NOMO-1 (cell line): ENCODE measurements at regions not wholly inside any gene's neighbourhood (a gene's known extent, or its start where the extent isn't known, plus 50 kb on each side); places are given as distances from the start of the nearest gene placed in this dataset.
"Not testable (repeated sequence)": the region's sequence is repeated elsewhere in the genome, so short reads cannot be mapped to it uniquely, and the experiment has no call there.

Experiments used
- DNase-seq, 2 experiments: peaks; one replicate each; lab custom pipeline; 2025; ENCODE audit not compliant: unreplicated experiment in 2 of 2; lab: John Stamatoyannopoulos, UW

- DNase-seq: no peak
Observed at GRCh38 chr7:79664884-79665676, 211.6 kb upstream of the MAGI2 start.

- DNase-seq: no peak
Observed at GRCh38 chr7:79658304-79658703, 204.8 kb upstream of the MAGI2 start.

GRCh38 chr7:79653136-79653631 lies 199.7 kb upstream of the MAGI2 start:
- DNase-seq: no peak

- no peak for DNase-seq
Observed at GRCh38 chr7:79652619-79653018, 199.2 kb upstream of the MAGI2 start.

- no peak for DNase-seq
Observed at GRCh38 chr7:79647711-79648110, 194.2 kb upstream of the MAGI2 start.

- no peak for DNase-seq
Observed at GRCh38 chr7:79646278-79646677, 192.8 kb upstream of the MAGI2 start.

GRCh38 chr7:79636849-79637248 lies 183.4 kb upstream of the MAGI2 start:
- no peak for DNase-seq

- not testable (repeated sequence) for DNase-seq
Observed at GRCh38 chr7:79625921-79626320, 172.5 kb upstream of the MAGI2 start.

- DNase-seq: no peak
Observed at GRCh38 chr7:79624336-79624735, 170.9 kb upstream of the MAGI2 start.

GRCh38 chr7:79622781-79623180 lies 169.3 kb upstream of the MAGI2 start:
- DNase-seq: no peak

- no peak for DNase-seq
Observed at GRCh38 chr7:79620291-79620690, 166.8 kb upstream of the MAGI2 start.

- no peak for DNase-seq
Observed at GRCh38 chr7:79619216-79619615, 165.7 kb upstream of the MAGI2 start.

- no peak for DNase-seq
Observed at GRCh38 chr7:79615871-79616640, 162.6 kb upstream of the MAGI2 start.

- DNase-seq: no peak
Observed at GRCh38 chr7:79615466-79615865, 162.0 kb upstream of the MAGI2 start.

- DNase-seq: no peak
Observed at GRCh38 chr7:79612903-79613302, 159.4 kb upstream of the MAGI2 start.

GRCh38 chr7:79612022-79612421 lies 158.6 kb upstream of the MAGI2 start:
- DNase-seq: no peak

- no peak for DNase-seq
Observed at GRCh38 chr7:79610748-79611304, 157.4 kb upstream of the MAGI2 start.

GRCh38 chr7:79610313-79610712 lies 156.8 kb upstream of the MAGI2 start:
- DNase-seq: no peak

GRCh38 chr7:79608005-79608404 lies 154.5 kb upstream of the MAGI2 start:
- no peak for DNase-seq

- DNase-seq: no peak
Observed at GRCh38 chr7:79604841-79605240, 151.4 kb upstream of the MAGI2 start.

- DNase-seq: no peak
Observed at GRCh38 chr7:79598351-79598750, 144.9 kb upstream of the MAGI2 start.

GRCh38 chr7:79594671-79595070 lies 141.2 kb upstream of the MAGI2 start:
- DNase-seq: not testable (repeated sequence)
